HepG2 (cell line): ENCODE measurements at regions not wholly inside any gene's neighbourhood (a gene's known extent, or its start where the extent isn't known, plus 50 kb on each side); places are given as distances from the start of the nearest gene placed in this dataset.
"Not testable (repeated sequence)": the region's sequence is repeated elsewhere in the genome, so short reads cannot be mapped to it uniquely, and the experiment has no call there.

Experiments
- BRCA1 ChIP-seq: sonication (generic); formaldehyde crosslinking; IDR thresholded peaks from 2 replicates; pipeline ENCODE4 v1.4.0; 2020; ENCODE audit warnings: missing genetic modification reagents
- MYC ChIP-seq: sonication (generic); formaldehyde crosslinking; IDR thresholded peaks from 2 replicates; pipeline ENCODE4 v1.9.0; 2021; ENCODE audit warnings: missing genetic modification reagents, borderline replicate concordance
- ZNF816 ChIP-seq: sonication (generic); formaldehyde crosslinking; IDR thresholded peaks from 2 replicates; pipeline ENCODE4 v1.8.0; 2022; ENCODE audit warnings: missing genetic modification reagents, mild to moderate bottlenecking, borderline replicate concordance

DNA sequence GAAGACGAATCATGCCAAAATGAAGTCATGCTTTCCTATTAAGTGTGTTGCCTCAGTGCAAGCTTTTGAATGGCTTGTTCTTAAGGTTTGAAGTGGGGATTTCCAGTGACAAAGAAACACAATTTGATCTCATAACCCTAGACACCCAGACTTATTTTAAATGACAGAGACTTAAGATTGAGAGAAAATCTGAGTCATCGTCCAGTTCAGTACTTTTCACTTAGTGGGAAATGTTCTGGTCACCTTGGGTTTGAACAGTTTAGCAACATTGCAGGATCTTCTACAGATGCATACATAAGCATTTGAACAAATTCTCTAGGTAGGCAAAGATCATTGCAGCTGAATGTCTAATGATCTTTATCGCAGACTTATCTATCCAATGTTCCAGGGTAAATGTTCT, 926.7 kb upstream of the ADAMTS5 start:
- not testable (repeated sequence) for TF ChIP-seq MYC, ZNF816, BRCA1 (CRISPR knock-in tag)
